ENCODE measurements at regions not wholly inside any gene's neighbourhood (a gene's known extent, or its start where the extent isn't known, plus 50 kb on each side); places are given as distances from the start of the nearest gene placed in this dataset.

DNA sequence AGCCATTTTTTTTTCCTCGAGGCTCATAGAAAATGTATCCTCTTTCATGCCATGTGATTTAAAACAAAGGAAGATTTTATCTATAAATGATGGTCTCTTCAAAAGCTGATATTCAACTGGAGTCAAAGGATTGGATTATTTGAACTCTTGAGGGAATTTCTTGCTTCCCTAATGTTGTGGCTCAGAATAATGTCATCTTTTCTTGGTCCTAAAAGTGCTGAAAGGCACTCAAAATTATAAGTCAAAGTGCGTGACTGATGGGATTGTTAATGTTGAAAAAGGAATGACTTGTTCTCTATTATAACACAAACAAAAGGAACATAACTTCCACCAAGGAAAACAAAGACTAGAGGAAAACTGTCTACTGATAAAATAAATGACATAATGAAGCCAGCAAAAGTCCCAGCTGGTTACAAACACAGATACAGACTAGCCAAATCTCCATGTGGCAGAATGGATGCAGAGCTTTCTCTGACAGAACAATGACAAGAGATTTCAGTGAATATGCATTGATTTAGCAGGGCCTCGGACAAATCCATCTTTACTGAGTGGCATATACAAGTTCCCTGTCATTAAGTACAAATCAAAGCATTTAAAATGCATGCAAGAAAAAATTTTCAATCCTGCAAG, 552.6 kb downstream of the GBA3 start:
- no peak for DNase-seq (ENCODE audit: low read depth)

DNA sequence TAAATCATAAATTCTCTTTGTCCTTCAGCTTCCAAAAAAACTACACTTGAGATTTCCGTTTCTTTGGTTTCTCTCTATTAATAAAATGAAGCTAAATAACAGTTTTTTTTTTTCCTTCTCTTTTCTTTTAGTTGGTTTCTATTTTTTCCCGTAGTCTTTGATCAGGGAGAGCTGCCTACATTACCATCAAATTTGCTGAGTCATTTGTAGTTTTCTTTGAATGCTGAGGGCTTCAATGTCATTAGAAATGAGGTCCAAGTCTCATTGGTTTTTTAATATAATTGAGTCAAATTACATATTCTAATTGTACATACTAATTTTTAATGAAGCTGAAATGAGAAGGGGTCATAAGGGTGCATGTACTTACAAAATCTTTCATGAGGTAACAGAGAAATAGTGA, 550.2 kb downstream of the GBA3 start:
- no peak for DNase-seq (ENCODE audit: low read depth)

DNA sequence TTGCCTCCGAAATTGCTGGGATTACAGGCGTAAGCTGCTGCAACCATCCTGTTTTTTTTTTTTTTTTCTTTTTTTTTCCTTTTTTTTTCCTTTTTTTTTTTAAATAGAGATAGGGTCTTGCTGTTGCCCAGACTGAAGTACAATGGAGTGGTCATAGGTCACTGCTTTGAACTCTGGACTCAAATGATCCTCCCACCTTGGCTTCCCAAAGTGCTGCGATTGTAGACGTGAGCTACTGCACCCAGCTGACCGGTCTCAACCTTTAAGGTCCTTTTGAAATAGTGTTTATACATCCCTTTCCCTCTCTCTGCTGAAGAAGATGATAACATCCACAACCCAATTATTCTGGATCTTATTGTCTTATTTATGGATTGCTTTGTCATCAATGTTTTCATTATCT, 548.7 kb downstream of the GBA3 start:
- DNase-seq (ENCODE audit: low read depth): no peak

DNA sequence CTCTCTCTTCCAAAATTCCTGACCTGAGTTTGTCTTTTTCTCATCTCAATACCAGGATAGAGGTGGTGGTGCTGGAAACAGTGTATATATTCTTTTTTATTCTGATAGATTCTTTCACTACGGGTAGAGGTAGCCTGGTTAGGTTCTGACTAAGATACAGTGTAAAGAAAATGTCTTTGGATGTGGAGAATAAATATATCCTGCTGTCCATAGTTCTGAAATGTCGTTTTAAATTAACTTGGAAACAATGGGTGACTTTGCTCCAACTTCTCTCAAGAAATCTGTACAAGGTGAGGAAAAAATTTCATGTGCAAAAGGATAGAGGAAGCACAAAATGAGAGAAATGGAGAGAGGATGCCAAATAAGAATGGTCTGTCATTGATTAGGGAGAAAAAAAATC, 546.1 kb downstream of the GBA3 start:
- no peak for DNase-seq (ENCODE audit: low read depth)

DNA sequence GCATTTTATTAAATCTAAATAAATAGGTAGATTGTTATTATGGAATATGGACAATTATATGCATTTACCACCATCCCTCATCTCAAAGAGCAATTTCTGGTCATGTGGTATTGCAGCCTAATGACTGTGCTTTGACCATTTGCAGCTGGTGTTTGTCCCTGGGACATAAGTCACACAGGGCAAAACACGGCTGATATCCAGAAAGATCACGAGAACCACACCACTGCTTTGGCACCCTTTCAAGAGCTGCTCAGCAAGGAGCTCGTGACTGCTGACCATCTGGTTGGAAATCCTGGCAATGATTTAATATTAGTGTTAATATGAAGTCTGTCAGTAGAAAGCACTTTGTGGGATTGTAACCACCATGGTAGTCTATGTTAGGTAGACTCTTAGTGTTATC, 545.0 kb downstream of the GBA3 start:
- no peak for DNase-seq (ENCODE audit: low read depth)

DNA sequence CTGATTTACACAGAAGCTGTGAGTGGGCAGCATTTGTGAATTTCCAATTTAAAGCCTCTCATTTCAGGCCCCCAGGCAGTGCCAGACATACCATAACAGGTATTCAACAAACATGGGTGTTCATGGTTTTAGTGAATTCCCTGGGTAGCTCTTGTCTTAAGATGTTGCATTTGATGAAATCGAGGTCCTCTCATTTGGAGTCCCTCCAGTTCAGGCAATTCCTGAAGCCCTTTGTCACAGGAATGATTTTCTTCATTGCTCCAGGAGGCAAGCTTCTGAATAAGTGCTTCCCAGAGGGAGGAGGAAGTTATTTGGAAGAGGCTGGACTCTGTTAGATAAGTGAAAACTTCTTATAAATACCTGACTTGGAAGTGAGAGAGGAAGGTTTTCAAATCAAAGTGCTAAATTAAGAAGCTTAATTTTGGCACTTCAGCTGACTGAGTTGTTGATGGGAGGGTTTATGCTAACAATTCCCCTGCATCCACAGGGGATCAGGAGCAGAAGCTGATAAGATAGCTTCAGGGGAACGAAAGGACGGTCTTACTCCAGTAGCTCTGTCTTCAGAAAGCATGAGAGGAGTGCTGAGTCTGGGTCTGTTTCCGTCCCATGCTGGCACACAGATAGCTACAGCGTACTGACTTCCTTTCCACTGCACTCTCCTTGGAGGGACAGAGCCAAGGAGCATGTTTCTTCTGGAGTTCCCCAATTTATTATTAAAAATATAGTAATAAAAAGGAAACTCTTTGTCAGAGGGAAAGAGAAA, 543.1 kb downstream of the GBA3 start:
- no peak for DNase-seq (ENCODE audit: low read depth)

DNA sequence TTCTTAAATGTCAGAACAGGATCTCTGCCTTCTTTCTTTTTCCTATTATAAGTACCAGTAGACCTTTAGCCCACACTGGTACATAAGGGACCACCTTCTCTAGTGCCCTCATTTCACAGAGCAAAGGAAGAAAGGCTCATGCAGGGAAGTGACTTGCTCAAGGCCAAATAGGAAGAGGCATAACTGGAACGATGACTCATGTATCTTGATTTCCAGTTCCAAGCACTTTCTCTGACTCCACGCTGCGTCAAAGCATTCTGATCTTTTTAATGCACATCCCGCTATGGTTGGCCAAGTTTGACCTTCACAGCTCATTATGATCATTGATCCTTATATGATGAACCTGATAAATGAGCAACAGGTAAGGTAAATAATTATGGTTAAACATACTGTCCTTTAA, 542.0 kb downstream of the GBA3 start:
- no peak for DNase-seq (ENCODE audit: low read depth)

DNA sequence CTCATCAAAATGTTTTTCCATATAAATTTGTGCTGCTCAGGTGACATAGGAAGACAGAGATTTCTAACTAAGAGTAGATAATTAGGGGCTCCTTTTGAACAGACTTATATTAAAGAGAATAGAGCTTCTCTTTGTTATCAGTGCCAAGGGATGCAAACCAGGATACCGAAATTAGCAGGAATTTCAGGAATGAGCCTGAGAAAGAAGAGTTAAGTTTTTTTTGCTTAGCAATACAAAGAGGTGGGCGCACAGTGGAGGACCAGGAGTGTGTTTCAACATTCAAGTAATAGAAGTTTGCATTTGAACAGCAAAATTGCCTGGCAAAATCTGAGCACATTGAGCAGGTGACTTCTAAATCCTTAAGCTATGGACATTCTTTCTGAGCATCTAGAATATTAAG, 541.3 kb downstream of the GBA3 start:
- DNase-seq (ENCODE audit: low read depth): no peak

DNA sequence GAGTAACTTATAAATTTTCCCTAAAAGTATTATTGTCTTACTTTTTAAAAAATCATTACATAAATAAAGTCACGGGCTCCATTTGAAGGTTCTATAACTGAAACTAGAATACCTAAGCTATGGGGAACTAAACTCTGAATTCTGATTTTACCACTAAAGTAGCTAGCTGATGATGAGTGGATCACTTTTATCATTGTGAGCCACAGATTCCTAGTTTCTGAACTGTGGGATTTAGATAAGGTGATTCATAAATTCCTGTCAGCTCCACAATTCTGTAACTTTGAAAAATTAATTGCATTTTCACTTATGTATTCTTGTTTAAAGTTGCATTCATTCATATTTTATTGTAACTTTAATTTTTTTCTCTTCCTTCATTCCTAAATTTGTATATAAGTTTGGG, 540.9 kb downstream of the GBA3 start:
- no peak for DNase-seq (ENCODE audit: low read depth)

DNA sequence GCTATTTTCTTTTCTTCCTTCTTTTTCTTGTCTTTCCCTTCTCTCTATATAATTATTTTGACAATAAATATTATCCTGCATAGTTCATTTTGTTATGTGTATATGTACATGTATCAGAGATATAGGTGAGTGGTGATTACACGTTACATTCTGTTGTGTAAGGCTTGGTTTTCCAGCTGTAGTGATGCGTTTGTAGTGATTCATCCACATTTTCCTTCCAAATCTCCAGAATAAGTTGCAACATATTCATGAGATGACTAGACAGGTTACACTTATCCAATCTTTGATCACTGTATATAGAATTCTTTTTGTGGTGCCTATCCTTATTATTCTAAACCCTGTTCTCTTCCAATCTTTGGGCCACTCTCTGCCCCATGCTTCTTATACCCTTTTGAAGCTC, 540.2 kb downstream of the GBA3 start:
- no peak for DNase-seq (ENCODE audit: low read depth)

DNA sequence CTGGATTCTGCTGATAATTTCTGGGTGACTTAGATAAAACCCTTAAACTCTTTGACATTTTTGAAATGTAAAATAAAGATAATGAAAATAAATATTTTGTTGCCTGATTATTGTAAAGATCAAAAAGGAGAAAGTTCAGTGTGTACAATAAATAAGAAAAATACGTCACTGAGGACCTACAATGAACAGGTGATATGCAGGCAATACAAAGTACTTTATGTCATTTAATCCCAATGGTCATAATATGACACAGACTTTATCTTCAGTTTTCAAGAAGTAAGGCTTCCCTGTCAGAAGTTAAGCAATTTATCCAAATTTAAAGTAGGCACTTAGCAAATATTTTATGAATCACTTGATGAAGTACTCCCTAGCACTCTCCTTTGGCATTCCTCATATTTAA, 532.8 kb downstream of the GBA3 start:
- no peak for DNase-seq (ENCODE audit: low read depth)

DNA sequence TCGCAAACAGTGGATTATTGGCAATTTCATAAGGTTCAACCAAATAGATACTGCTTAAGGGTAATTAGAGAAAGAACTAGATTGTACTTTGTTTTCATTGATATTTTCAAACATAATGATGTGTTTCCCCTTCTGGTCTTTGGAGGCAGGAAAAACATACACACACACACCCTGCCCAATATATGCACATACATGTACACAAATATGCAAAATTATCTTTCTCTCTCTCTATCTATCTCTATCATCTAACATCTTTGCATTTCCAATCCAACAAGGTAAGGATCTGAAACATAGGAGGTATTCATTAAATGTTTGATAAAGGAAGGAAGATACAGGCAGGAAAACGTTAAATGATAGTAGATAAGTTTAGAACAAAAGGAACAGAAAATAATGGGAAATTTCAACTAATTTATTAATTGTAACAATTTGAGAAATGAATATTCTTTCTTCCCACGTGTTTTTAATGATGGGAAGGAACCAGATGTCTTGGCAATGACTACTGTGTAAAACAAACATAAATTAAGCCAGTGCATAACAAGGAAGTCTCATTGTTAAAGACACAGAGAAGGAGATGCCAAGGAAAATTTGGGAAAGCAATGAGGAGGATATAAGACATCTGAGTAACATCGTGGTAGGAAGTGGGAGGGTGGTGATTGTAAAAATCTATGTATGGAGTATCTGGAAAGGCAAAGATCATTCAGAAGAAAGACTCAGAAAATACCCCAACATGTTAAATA, 532.1 kb downstream of the GBA3 start:
- DNase-seq (ENCODE audit: low read depth): no peak

DNA sequence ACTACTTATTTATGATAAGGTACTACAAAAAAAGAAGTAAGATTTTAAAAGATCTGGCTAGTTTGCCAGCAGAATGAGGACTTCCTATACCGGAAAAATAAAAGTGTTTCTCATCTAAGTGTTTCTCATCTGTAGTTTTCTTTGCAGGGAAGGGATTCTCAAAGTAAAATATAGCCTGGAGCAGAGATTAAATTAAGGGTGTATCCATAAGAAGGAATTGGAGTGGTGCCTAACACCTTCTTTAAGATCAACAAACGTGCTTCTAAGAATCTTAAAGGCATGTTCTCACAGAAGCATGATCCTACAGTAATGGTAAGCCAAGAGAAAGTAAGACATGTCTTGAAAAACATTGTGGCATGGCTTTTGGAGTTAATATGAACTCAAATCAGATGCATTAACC, 528.2 kb downstream of the GBA3 start:
- no peak for DNase-seq (ENCODE audit: low read depth)

DNA sequence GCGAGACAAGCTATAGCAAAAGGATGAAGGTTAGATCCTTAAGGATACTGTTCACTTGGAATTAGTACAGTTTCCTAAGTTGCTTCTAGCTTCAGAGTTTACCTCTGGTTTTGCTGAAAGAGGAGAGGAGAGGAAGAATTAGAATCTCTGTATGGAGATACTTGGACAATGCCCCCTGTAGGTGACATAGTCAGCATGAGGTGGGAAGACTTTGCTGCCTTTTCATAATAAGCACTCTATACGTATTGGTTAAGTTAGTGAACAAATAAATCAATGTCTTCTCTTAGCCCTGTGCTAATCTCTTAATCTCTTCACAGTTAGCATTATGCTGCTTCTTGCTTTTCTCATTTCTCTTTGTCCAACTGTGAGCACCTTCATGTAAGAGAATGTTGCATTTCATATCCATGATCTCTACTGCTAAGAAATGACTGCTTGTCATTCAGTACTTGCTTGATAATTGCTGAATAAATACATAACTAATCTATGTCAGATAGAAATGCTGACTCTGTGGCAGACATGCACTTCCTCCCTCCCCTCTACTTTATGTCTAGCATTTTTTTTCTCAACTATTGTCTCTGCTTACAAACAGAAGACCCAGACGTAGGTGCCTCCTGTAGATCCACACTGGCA, 527.2 kb downstream of the GBA3 start:
- no peak for DNase-seq (ENCODE audit: low read depth)

DNA sequence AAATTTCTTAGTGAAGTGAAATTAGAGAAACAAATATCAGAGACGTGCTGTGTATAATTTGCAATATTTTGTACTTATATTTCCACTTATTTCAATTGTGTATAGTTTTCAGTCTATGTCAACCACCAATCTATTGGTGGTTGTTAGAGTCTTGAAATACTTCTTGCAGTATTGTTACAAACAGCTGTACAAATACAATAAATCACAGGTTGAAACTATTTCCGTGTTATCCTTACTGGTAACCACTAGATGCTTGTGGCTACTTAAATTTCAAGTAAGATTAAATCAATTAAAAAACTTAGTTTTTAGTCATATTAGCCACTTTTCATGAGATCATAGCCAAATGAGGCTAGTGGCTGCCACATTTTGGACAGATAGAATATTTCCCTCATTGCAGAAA, 520.5 kb downstream of the GBA3 start:
- no peak for DNase-seq (ENCODE audit: low read depth)

DNA sequence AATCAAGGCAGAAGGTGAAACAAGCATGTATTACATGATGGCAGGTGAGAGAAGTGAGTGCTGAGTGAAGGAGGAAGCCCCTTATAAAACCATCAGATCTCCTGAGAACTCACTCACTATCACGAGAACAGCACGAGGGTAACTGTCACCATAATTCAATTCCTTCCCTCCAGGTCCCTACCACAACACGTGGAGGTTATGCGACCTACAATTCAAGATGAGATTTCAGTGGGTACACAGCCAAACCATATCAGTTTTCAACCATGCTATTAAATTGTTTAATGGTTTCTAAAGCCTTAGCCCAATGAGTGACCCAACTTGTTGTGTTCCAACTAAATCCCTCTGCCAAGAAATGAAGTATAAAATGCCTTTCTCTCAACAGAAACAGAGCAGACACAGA, 519.8 kb downstream of the GBA3 start:
- DNase-seq (ENCODE audit: low read depth): no peak

DNA sequence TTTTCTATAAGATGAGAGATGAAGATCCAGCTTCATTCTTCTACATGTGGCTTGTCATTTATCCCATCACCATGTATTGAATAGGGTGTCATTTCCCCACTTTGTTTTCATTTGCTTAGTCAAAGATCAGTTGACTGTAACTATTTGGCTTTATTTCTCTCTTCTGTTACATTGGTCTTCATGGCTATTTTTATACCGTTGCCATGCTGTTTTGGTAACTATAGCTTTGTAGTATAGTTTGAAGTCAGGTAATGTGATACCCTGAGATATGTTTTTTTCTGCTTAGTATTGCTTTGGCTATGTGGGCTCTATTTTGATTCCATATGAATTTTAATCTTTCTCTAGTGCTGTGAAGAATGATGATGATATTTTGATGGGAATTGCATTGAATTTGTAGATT, 514.3 kb downstream of the GBA3 start:
- DNase-seq (ENCODE audit: low read depth): no peak

DNA sequence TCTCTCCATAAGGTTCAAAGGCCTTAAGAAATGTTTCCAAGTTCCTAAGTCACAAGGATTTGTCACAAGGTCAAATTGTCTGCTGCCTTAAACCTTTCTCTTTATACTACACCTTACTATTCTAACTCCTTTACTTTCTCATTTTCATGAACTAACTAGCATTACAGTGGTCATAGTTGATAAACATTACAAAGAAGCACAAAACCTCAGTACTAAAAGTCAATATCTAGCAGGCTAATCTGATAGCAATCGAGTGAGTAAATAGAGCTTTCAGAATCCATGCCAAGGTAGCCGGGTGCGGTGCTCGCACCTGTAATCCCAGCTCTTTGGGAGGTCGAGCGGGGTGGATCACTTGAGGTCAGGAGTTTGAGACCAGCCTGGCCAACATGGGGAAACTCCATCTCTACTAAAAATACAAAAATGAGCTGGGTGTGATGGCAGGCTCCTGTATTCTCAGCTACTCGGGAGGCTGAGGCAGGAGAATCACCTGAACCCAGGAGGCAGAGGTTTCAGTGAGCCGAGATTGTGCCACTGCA, 510.0 kb downstream of the GBA3 start:
- DNase-seq (ENCODE audit: low read depth): no peak

DNA sequence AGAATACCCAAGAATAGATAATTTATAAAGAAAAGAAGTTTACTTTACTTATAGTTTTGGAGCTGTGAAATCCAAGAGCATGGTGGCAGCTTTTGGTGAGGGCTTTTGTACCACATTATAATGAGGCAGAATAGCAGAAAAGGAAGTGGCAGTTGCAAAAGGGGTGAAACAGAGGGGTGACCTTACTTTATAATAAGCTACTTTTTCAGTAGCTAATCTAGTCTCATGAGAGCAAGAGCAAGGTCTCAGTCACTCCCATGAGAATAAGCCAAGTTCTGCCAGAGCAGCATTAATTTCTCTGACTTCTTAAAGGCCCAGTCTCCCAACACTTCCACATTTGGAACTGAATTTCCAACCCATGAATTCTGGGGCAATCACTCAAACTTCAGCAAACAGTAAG, 502.0 kb downstream of the GBA3 start:
- DNase-seq (ENCODE audit: low read depth): no peak

DNA sequence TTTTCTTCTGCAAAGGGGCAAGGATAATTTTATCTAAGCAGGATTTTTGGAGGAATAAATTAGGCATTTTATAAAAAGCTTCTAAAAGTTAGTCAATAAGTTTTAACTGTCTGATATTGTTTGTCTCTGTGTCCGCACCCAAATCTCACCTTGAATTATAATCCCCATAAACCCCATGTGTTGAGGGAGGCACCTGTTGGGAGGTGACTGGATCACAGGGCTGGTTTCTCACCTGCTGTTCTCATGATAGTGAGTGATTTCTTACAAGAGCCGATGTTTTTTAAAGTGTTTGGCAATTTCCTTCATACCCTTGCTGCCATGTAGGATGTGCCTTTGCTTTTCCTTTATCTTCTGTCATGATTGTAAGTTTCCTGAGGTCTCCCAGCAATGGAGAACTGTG, 481.4 kb downstream of the GBA3 start:
- no peak for DNase-seq (ENCODE audit: low read depth)

DNA sequence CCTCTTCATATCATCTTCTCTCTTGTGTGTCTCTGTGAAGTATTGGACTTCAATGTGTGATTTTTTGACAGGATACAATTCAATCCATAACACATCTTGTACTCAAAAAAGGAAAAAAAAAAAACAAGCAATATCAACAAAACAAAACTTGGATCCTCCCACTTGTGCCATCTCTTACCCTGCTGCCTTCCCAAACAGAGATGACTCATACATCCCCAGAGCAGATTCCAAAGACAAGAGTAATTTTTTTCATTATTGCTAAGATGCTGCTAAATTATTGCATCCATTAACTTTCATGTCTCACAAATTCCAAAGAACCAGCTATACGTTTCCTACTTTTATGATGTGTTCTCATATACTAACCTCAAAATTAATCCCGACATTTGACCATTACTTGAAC, 479.2 kb downstream of the GBA3 start:
- DNase-seq (ENCODE audit: low read depth): no peak

DNA sequence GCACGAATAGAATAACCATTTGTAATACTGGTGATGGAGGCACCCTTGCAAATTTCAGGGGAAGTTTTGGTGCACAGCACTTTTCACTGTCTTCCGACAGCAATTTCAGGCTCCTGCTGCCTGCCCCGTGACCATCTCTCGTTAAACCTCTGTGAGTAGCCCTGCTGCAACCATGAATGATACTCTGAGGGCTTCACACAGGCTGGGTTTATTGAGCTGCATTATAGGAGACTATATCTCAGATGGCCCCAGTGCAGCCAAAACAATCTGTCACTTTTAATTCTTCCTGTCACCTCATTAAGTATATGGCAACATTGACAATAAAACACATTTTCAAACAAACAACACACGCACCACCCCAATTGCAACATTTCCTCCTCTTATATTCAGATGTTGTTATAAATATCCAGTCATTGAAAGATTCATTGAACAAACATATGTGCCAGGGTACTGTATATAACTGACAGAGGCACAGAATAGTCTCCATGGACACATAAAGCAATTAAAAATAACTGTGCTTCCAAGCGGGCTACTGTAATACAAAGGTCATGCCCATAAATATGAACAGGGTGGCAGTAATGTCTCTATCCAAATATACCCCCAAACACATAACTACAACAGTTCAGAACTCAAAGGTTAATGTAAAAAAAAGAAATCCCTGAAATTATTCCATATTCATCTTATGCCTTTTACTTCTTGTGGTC, 477.0 kb downstream of the GBA3 start:
- DNase-seq (ENCODE audit: low read depth): no peak
